Panc1 (cell line): ENCODE measurements at regions not wholly inside any gene's neighbourhood (a gene's known extent, or its start where the extent isn't known, plus 50 kb on each side); places are given as distances from the start of the nearest gene placed in this dataset.

ENCODE experiments used
- ATAC-seq: fragments of 200-7000 bp; cut with Tn5 transposase; 2 replicates; pipeline ENCODE4 v1.9.1; 2020; ENCODE audit warnings: mild to moderate bottlenecking, moderate library complexity
- BruUV-seq: library from RNA; stranded (reverse); fragments of 400-500 nt; replicated peaks from 2 replicates; lab custom pipeline; 2021; lab: Mats Ljungman, UMichigan
- CTCF ChIA-PET: fragments of 300-600 bp; sonication (Branson Sonifier 250); formaldehyde crosslinking; loops from one replicate; lab custom pipeline; 2022; ENCODE audit warnings: antibody characterized with exemption; lab: Charles Lee
- POLR2A ChIA-PET: fragments of 300-600 bp; sonication (Branson Sonifier 250); formaldehyde crosslinking; loops from one replicate; lab custom pipeline; 2022; ENCODE audit warnings: antibody characterized with exemption; lab: Charles Lee
- DNase-seq: peaks from one replicate; pipeline ENCODE4 v3.0.0-alpha.2; 2010; ENCODE audit warnings: low read depth, low spot score
- H3K27ac ChIP-seq: 2 replicates; pipeline ENCODE4 v1.5.1; 2011; ENCODE audit warnings: mild to moderate bottlenecking, low read length, inconsistent platforms
- H3K27me3 ChIP-seq: fragments of 200-500 bp; sonication (Bioruptor generic); 2 replicates; pipeline ENCODE4 v1.6.0; 2014; ENCODE audit warnings: low read length, inconsistent platforms; ENCODE audit not compliant: control insufficient read depth, insufficient read depth
- H3K36me3 ChIP-seq: fragments of 200-500 bp; sonication (Bioruptor generic); 2 replicates; pipeline ENCODE4 v1.5.1; 2014; ENCODE audit warnings: inconsistent platforms, mild to moderate bottlenecking, low read length, moderate library complexity; ENCODE audit not compliant: control insufficient read depth, insufficient read depth
- H3K4me1 ChIP-seq: 2 replicates; pipeline ENCODE4 v1.5.1; 2011; ENCODE audit warnings: inconsistent platforms, mild to moderate bottlenecking, low read length, moderate library complexity; ENCODE audit not compliant: control insufficient read depth, insufficient read depth
- H3K4me3 ChIP-seq, 2 experiments: 2 replicates each; pipeline ENCODE4 v1.5.1; 2011 to 2012; ENCODE audit warnings: low read depth in 2 of 2, low read length in 2 of 2, mild to moderate bottlenecking in 2 of 2, inconsistent platforms in 1 of 2, moderate library complexity in 1 of 2
- H3K9me3 ChIP-seq: fragments of 200-500 bp; sonication (Bioruptor generic); 2 replicates; pipeline ENCODE4 v1.5.1; 2014; ENCODE audit warnings: low read depth, mild to moderate bottlenecking, inconsistent platforms, low read length, moderate library complexity; ENCODE audit not compliant: control insufficient read depth, insufficient read depth
- POLR2AphosphoS5 ChIP-seq: IDR thresholded peaks from 2 replicates; pipeline ENCODE4 v1.6.1; 2012; ENCODE audit warnings: mild to moderate bottlenecking, low read depth, low read length, moderate library complexity
- REST ChIP-seq, 2 experiments: IDR thresholded peaks; 2 replicates each; pipeline ENCODE4 v1.6.1; 2011 to 2012; ENCODE audit warnings: low read depth in 2 of 2, control low read depth in 1 of 2, low read length in 1 of 2, mild to moderate bottlenecking in 1 of 2, moderate library complexity in 1 of 2; ENCODE audit not compliant: insufficient read depth in 1 of 2
- SIN3A ChIP-seq: IDR thresholded peaks from 2 replicates; pipeline ENCODE4 v1.6.1; 2012; ENCODE audit warnings: low read depth, mild to moderate bottlenecking, low read length, moderate library complexity, borderline replicate concordance; ENCODE audit not compliant: insufficient read depth
- TCF7L2 ChIP-seq: IDR thresholded peaks from 2 replicates; pipeline ENCODE4 v1.6.1; 2011; ENCODE audit warnings: mild to moderate bottlenecking, low read depth, low read length, inconsistent platforms
- in situ Hi-C: cut with HindIII; loops from 2 replicates; pipeline ENCODE4 v1.10.0; 2016; ENCODE audit warnings: low sequenced_read_pairs, low pct_unique_long_range_greater_than_20kb
- intact Hi-C: fragments of 100-400 bp; cut with micrococcal nuclease; formaldehyde crosslinking; loops from one replicate; pipeline ENCODE4 v1.10.0; 2022; ENCODE audit not compliant: unreplicated experiment
- TF ChIP-seq, protein P1 (sequence below): fragments of 450-650 bp; IDR thresholded peaks from 2 replicates; pipeline ENCODE4 v1.5.1; 2017; ENCODE audit warnings: mild to moderate bottlenecking

GRCh38 chr10:3574451-3574850, 210.6 kb downstream of the KLF6 start:
- TF ChIP-seq, protein P1, sequence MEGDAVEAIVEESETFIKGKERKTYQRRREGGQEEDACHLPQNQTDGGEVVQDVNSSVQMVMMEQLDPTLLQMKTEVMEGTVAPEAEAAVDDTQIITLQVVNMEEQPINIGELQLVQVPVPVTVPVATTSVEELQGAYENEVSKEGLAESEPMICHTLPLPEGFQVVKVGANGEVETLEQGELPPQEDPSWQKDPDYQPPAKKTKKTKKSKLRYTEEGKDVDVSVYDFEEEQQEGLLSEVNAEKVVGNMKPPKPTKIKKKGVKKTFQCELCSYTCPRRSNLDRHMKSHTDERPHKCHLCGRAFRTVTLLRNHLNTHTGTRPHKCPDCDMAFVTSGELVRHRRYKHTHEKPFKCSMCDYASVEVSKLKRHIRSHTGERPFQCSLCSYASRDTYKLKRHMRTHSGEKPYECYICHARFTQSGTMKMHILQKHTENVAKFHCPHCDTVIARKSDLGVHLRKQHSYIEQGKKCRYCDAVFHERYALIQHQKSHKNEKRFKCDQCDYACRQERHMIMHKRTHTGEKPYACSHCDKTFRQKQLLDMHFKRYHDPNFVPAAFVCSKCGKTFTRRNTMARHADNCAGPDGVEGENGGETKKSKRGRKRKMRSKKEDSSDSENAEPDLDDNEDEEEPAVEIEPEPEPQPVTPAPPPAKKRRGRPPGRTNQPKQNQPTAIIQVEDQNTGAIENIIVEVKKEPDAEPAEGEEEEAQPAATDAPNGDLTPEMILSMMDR, result no peak
- TF ChIP-seq TCF7L2 (no peak), POLR2AphosphoS5 (no peak), SIN3A (no peak), REST (IDR thresholded peaks at IDR 0.05; ENCODE audit: insufficient read depth in 1 of 2, low read depth in 2 of 2, low read length in 1 of 2) (no peak)
- no peaks in the 10 kb centered on the region for H3K4me1 ChIP-seq
- no peak for DNase-seq
- H3K9me3 ChIP-seq, result no peaks in the 10 kb centered on the region
- CTCF ChIA-PET, result no interaction called here
- no peaks in the 10 kb centered on the region for H3K27me3 ChIP-seq
- BruUV-seq, result no TSS peak
- H3K36me3 ChIP-seq, result no peaks in the 10 kb centered on the region
- no peak overlapping the region for H3K27ac ChIP-seq
- intact Hi-C loops, result no loop called here
- POLR2A ChIA-PET, result no interaction called here
- in situ Hi-C loops, result no loop called here
- no peak for ATAC-seq
- H3K4me3 ChIP-seq, result no peak overlapping the region

DNA sequence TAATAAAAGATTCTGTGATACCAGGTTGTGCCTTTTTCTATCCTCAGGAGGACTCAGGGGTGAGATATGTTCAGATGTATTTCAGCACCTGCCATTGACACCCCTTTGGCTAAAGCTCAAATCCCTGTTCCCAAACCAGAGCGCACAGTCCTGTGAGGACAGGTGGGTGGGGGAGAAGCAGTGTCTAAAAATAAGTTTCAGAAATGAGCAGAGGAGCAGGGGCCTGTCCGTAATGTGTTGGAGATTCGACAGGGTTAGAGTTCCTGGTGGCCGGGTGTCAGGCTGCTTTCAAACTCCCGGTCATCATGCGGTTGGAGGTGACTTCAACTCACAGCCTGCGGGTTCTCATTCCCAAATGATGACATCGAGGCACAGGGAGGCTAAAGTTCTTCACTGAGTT, 211.5 kb downstream of the KLF6 start:
- no peaks in the 10 kb centered on the region for H3K4me1 ChIP-seq
- H3K4me3 ChIP-seq, result no peak overlapping the region
- no peak for DNase-seq
- in situ Hi-C loops, result no loop called here
- H3K27ac ChIP-seq, result no peak overlapping the region
- ATAC-seq, result no peak
- POLR2A ChIA-PET, result no interaction called here
- no peaks in the 10 kb centered on the region for H3K27me3 ChIP-seq
- CTCF ChIA-PET, result no interaction called here
- TF ChIP-seq, protein P1, result no peak
- TF ChIP-seq REST (IDR thresholded peaks at IDR 0.05; ENCODE audit: insufficient read depth in 1 of 2, low read depth in 2 of 2, low read length in 1 of 2) (no peak), TCF7L2 (no peak), POLR2AphosphoS5 (no peak), SIN3A (no peak)
- no peaks in the 10 kb centered on the region for H3K36me3 ChIP-seq
- intact Hi-C loops, result no loop called here
- no peaks in the 10 kb centered on the region for H3K9me3 ChIP-seq
- no TSS peak for BruUV-seq
